ENCODE measurements at regions not wholly inside any gene's neighbourhood (a gene's known extent, or its start where the extent isn't known, plus 50 kb on each side); places are given as distances from the start of the nearest gene placed in this dataset.
A peak's percentile ranks its signal among the peaks of the same experiment; 100 is the strongest.
"Not testable (repeated sequence)": the region's sequence is repeated elsewhere in the genome, so short reads cannot be mapped to it uniquely, and the experiment has no call there.

GRCh38 chr12:88839486-88839885 is 259.2 kb upstream of the KITLG start:
- no peak for FAIRE-seq
- no peak for TF ChIP-seq POLR2A (IDR thresholded peaks at IDR 0.05; ENCODE audit: low read depth, low read length)
- DNase-seq (ENCODE audit: insufficient read length, low spot score), result no peak

- DNase-seq (ENCODE audit: insufficient read length, low spot score), result no peak
- no peak for TF ChIP-seq POLR2A (IDR thresholded peaks at IDR 0.05; ENCODE audit: low read depth, low read length)
- peak; percentile 27 for FAIRE-seq
Measured at GRCh38 chr12:88836156-88836555, 255.9 kb upstream of the KITLG start.

GRCh38 chr12:88834226-88834625 is 254.0 kb upstream of the KITLG start:
- TF ChIP-seq POLR2A (IDR thresholded peaks at IDR 0.05; ENCODE audit: low read depth, low read length), result no peak
- FAIRE-seq (no peak), DNase-seq (ENCODE audit: insufficient read length, low spot score) (no peak)

GRCh38 chr12:88833641-88834116 is 253.4 kb upstream of the KITLG start:
- no peak for DNase-seq (ENCODE audit: insufficient read length, low spot score)
- TF ChIP-seq POLR2A (IDR thresholded peaks at IDR 0.05; ENCODE audit: low read depth, low read length), result no peak
- peak; percentile 52 for FAIRE-seq

GRCh38 chr12:88828537-88828936 is 248.3 kb upstream of the KITLG start:
- not testable (repeated sequence) for DNase-seq (ENCODE audit: insufficient read length, low spot score); FAIRE-seq

- no peak for DNase-seq (ENCODE audit: insufficient read length, low spot score)
- no peak for FAIRE-seq
- TF ChIP-seq POLR2A (IDR thresholded peaks at IDR 0.05; ENCODE audit: low read depth, low read length), result no peak
Measured at GRCh38 chr12:88820012-88820411, 239.7 kb upstream of the KITLG start.

- TF ChIP-seq POLR2A (IDR thresholded peaks at IDR 0.05; ENCODE audit: low read depth, low read length), result no peak
- peak; percentile 60 for FAIRE-seq
- DNase-seq (ENCODE audit: insufficient read length, low spot score), result no peak
Measured at GRCh38 chr12:88816201-88816600, 235.9 kb upstream of the KITLG start.

GRCh38 chr12:88814779-88815178 is 234.5 kb upstream of the KITLG start:
- TF ChIP-seq POLR2A (IDR thresholded peaks at IDR 0.05; ENCODE audit: low read depth, low read length), result no peak
- no peak for FAIRE-seq
- DNase-seq (ENCODE audit: insufficient read length, low spot score), result no peak

- FAIRE-seq (no peak), DNase-seq (ENCODE audit: insufficient read length, low spot score) (no peak)
- TF ChIP-seq POLR2A (IDR thresholded peaks at IDR 0.05; ENCODE audit: low read depth, low read length), result no peak
Measured at GRCh38 chr12:88812610-88813009, 232.3 kb upstream of the KITLG start.

- TF ChIP-seq POLR2A (IDR thresholded peaks at IDR 0.05; ENCODE audit: low read depth, low read length), result no peak
- no peak for DNase-seq (ENCODE audit: insufficient read length, low spot score)
- FAIRE-seq, result no peak
Measured at GRCh38 chr12:88810806-88811205, 230.5 kb upstream of the KITLG start.

GRCh38 chr12:88809841-88810240 is 229.6 kb upstream of the KITLG start:
- not testable (repeated sequence) for FAIRE-seq; DNase-seq (ENCODE audit: insufficient read length, low spot score)

- no peak for FAIRE-seq
- DNase-seq (ENCODE audit: insufficient read length, low spot score), result no peak
- TF ChIP-seq POLR2A (IDR thresholded peaks at IDR 0.05; ENCODE audit: low read depth, low read length), result no peak
Measured at GRCh38 chr12:88805692-88806091, 225.4 kb upstream of the KITLG start.

GRCh38 chr12:88805286-88805685 is 225.0 kb upstream of the KITLG start:
- no peak for TF ChIP-seq POLR2A (IDR thresholded peaks at IDR 0.05; ENCODE audit: low read depth, low read length)
- DNase-seq (ENCODE audit: insufficient read length, low spot score) (no peak), FAIRE-seq (no peak)

GRCh38 chr12:88802096-88802706 is 221.9 kb upstream of the KITLG start:
- DNase-seq (ENCODE audit: insufficient read length, low spot score) (no peak), FAIRE-seq (no peak)
- TF ChIP-seq POLR2A (IDR thresholded peaks at IDR 0.05; ENCODE audit: low read depth, low read length), result no peak

- no peak for FAIRE-seq
- no peak for TF ChIP-seq POLR2A (IDR thresholded peaks at IDR 0.05; ENCODE audit: low read depth, low read length)
- DNase-seq (ENCODE audit: insufficient read length, low spot score), result no peak
Measured at GRCh38 chr12:88801227-88802095, 221.2 kb upstream of the KITLG start.
